GM12878 (cell line): ENCODE measurements at regions not wholly inside any gene's neighbourhood (a gene's known extent, or its start where the extent isn't known, plus 50 kb on each side); places are given as distances from the start of the nearest gene placed in this dataset.

Source experiments
- ATAC-seq: fragments of 200-7000 bp; cut with Tn5 transposase; 3 replicates; pipeline ENCODE4 v1.9.1; 2020; ENCODE audit warnings: mild to moderate bottlenecking, moderate library complexity
- BruUV-seq: library from RNA; stranded (reverse); fragments of 400-500 nt; replicated peaks from 2 replicates; lab custom pipeline; 2021; lab: Mats Ljungman, UMichigan
- CTCF ChIA-PET: fragments of 300-600 bp; sonication (Branson Sonifier 250); formaldehyde crosslinking; extraction: SDS; loops from one replicate; lab custom pipeline; 2021; ENCODE audit warnings: inconsistent platforms; lab: Yijun Ruan, JAX
- POLR2A ChIA-PET: fragments of 350-600 bp; formaldehyde crosslinking; extraction: SDS; loops from one replicate; lab custom pipeline; 2021; ENCODE audit warnings: inconsistent platforms; lab: Charles Lee
- RAD21 ChIA-PET: fragments of 300-600 bp; sonication (Branson Sonifier 250); formaldehyde crosslinking; loops from one replicate; lab custom pipeline; 2023; ENCODE audit warnings: antibody characterized with exemption; ENCODE audit not compliant: unreplicated experiment; lab: Charles Lee
- SMC1A ChIA-PET: fragments of 300-600 bp; sonication (Branson Sonifier 250); formaldehyde crosslinking; loops from one replicate; lab custom pipeline; 2023; ENCODE audit not compliant: unreplicated experiment, uncharacterized antibody; lab: Charles Lee
- DNase-seq: peaks from one replicate; pipeline ENCODE4 v3.0.0-alpha.2; 2011; ENCODE audit warnings: low read depth, low spot score
- FAIRE-seq: peaks from 3 replicates; lab custom pipeline; 2011; peaks lifted over from hg19 to GRCh38; lab: Jason Lieb, UNC
- H2AFZ ChIP-seq: 2 replicates; pipeline ENCODE4 v1.6.0; 2011; ENCODE audit warnings: low read depth, low read length, control low read depth; ENCODE audit not compliant: control insufficient read depth
- H3K27ac ChIP-seq: 2 replicates; pipeline ENCODE4 v1.5.1; 2011; ENCODE audit warnings: control low read depth; ENCODE audit not compliant: control insufficient read depth, insufficient read depth
- H3K27me3 ChIP-seq, 2 experiments: replicated peaks in 1 of 2; 2 replicates each; pipeline versions ENCODE4 v1.6.0 to v1.6.1; 2011; ENCODE audit warnings: low read length in 1 of 2; ENCODE audit not compliant: control insufficient read depth in 2 of 2, insufficient read depth in 2 of 2
- H3K36me3 ChIP-seq, 2 experiments: 2 replicates each; pipeline ENCODE4 v1.5.1; 2011; ENCODE audit warnings: low read length in 1 of 2; ENCODE audit not compliant: control insufficient read depth in 2 of 2, insufficient read depth in 2 of 2
- H3K4me1 ChIP-seq: 2 replicates; pipeline ENCODE4 v1.6.1; 2011; ENCODE audit warnings: mild to moderate bottlenecking, low read length, moderate library complexity, mixed read lengths; ENCODE audit not compliant: control insufficient read depth, insufficient read depth
- H3K4me2 ChIP-seq: 2 replicates; pipeline ENCODE4 v1.6.0; 2011; ENCODE audit warnings: control low read depth; ENCODE audit not compliant: control insufficient read depth, insufficient read depth
- H3K4me3 ChIP-seq: fragments of 200-600 bp; sonication (generic); 2 replicates; pipeline ENCODE4 v1.5.1; 2016
- H3K79me2 ChIP-seq: 2 replicates; pipeline ENCODE4 v1.6.0; 2011; ENCODE audit warnings: low read length; ENCODE audit not compliant: control insufficient read depth, insufficient read depth
- H3K9ac ChIP-seq: 2 replicates; pipeline ENCODE4 v1.8.0; 2011; ENCODE audit warnings: low read length, control low read depth, mixed read lengths; ENCODE audit not compliant: control insufficient read depth, insufficient read depth
- H3K9me3 ChIP-seq: replicated peaks from 3 replicates; pipeline ENCODE4 v1.5.1; 2011; ENCODE audit warnings: mild to moderate bottlenecking, low read length; ENCODE audit not compliant: control insufficient read depth, insufficient read depth
- H4K20me1 ChIP-seq: 2 replicates; pipeline ENCODE4 v1.6.0; 2011; ENCODE audit not compliant: control insufficient read depth, insufficient read depth
- CHD2 ChIP-seq: IDR thresholded peaks from 2 replicates; pipeline ENCODE4 v1.6.1; 2011; ENCODE audit warnings: low read depth, low read length, improper control_type of control experiment, borderline replicate concordance
- GABPA ChIP-seq: IDR thresholded peaks from 2 replicates; pipeline ENCODE4 v1.6.1; 2014; ENCODE audit warnings: antibody characterized with exemption, low read depth, mild to moderate bottlenecking, inconsistent platforms
- JUNB ChIP-seq: IDR thresholded peaks from 2 replicates; pipeline ENCODE4 v1.6.1; 2016; ENCODE audit warnings: antibody characterized with exemption, mild to moderate bottlenecking
- KAT2A ChIP-seq: conservative IDR thresholded peaks from 2 replicates; pipeline ENCODE4 v1.6.1; 2011; ENCODE audit warnings: low read depth, low read length; ENCODE audit not compliant: control insufficient read depth
- NFYA ChIP-seq: IDR thresholded peaks from 2 replicates; pipeline ENCODE4 v1.6.1; 2011; ENCODE audit warnings: low read depth, mild to moderate bottlenecking, low read length, improper control_type of control experiment, borderline replicate concordance
- SMC3 ChIP-seq: IDR thresholded peaks from 2 replicates; pipeline ENCODE4 v1.6.1; 2011; ENCODE audit warnings: low read length, improper control_type of control experiment, borderline replicate concordance
- WGBS: methylation state at CpG from one replicate; pipeline ENCODE4 v1.1.6; 2016; ENCODE audit warnings: low lambda C conversion rate; ENCODE audit not compliant: insufficient replicate concordance, insufficient coverage; ENCODE audit errors: missing lambda C conversion rate; 5-methylcytosine and 5-hydroxymethylcytosine counted together
- in situ Hi-C: fragments of 300-500 bp; cut with MboI; formaldehyde crosslinking; loops from 9 replicates; pipeline ENCODE4 v1.14.3; 2018; ENCODE audit warnings: mixed read lengths
- intact Hi-C: fragments of 100-400 bp; cut with micrococcal nuclease; formaldehyde crosslinking; loops from one replicate; pipeline ENCODE4 v1.14.2; 2022; ENCODE audit not compliant: unreplicated experiment
- TF ChIP-seq, protein P1 (sequence below): fragments of 450-650 bp; IDR thresholded peaks from 2 replicates; pipeline ENCODE4 v1.6.1; 2017; ENCODE audit warnings: mild to moderate bottlenecking, low read depth, inconsistent platforms; ENCODE audit not compliant: poor library complexity, severe bottlenecking

DNA sequence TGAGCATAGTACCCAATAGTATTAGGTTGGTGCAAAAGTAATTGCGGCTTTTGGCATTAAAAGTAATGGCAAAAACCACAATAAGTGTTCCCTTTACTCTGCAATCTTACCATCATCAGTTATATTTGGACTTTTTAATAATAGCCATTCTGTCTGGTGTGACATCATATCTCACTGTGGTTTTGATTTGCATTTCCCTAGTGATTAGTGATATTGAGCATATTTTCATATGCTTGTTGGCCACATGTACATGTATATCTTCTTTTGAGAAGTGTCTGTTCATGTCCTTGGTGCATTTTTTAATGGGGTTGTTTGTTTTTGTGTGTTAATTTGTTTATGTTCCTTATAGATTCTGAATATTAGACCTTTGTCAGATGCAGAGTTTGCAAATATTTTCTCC lies 289.9 kb downstream of the FAM170A start (continued):
- TF ChIP-seq NFYA (no peak), SMC3 (no peak), KAT2A (no peak), JUNB (no peak)

DNA sequence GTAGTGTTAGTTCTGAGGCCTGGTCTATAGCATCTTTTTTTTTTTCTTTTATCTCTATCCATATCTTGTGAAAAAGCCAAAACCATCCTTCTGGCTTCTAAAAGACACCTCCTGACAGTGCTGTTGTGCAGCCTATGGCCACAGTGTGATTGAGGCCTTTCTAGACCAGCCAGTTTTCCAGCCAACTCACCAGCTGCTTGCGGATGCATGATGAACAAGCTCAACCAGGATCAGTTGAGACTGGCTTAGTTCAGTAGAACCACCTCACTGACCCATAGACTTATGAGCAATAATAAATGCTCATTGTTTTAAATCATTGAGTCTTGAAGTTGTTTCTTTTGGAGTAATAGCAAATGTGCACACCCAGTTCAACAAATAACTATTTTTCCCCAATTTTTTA lies 296.9 kb downstream of the FAM170A start:
- H2AFZ ChIP-seq = no peak overlapping the region
- H3K9ac ChIP-seq = no peak overlapping the region
- H4K20me1 ChIP-seq = no peaks in the 10 kb centered on the region
- WGBS = 67% methylated on average over 1 of the region's 1 CpG
- ChIA-PET SMC1A (no interaction called here), CTCF (no interaction called here), RAD21 (no interaction called here), POLR2A (no interaction called here)
- intact Hi-C loops (no loop called here), in situ Hi-C loops (no loop called here)
- no peak for DNase-seq
- H3K27ac ChIP-seq = no peak overlapping the region
- no peak for FAIRE-seq
- no TSS peak for BruUV-seq
- no peaks in the 10 kb centered on the region for H3K9me3 ChIP-seq
- H3K4me1 ChIP-seq = no peaks in the 10 kb centered on the region
- H3K27me3 ChIP-seq = no peaks in the 10 kb centered on the region
- no peak overlapping the region for H3K4me2 ChIP-seq
- H3K79me2 ChIP-seq = no peaks in the 10 kb centered on the region
- H3K36me3 ChIP-seq = no peaks in the 10 kb centered on the region
- TF ChIP-seq GABPA = no peak
- TF ChIP-seq, protein P1, sequence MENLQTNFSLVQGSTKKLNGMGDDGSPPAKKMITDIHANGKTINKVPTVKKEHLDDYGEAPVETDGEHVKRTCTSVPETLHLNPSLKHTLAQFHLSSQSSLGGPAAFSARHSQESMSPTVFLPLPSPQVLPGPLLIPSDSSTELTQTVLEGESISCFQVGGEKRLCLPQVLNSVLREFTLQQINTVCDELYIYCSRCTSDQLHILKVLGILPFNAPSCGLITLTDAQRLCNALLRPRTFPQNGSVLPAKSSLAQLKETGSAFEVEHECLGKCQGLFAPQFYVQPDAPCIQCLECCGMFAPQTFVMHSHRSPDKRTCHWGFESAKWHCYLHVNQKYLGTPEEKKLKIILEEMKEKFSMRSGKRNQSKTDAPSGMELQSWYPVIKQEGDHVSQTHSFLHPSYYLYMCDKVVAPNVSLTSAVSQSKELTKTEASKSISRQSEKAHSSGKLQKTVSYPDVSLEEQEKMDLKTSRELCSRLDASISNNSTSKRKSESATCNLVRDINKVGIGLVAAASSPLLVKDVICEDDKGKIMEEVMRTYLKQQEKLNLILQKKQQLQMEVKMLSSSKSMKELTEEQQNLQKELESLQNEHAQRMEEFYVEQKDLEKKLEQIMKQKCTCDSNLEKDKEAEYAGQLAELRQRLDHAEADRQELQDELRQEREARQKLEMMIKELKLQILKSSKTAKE = no peak
- TF ChIP-seq CHD2 = no peak
- no peak for TF ChIP-seq SMC3
- H3K4me3 ChIP-seq = no peak overlapping the region
- ATAC-seq = no peak
